HG03469 (cell line): ENCODE measurements at regions not wholly inside any gene's neighbourhood (a gene's known extent, or its start where the extent isn't known, plus 50 kb on each side); places are given as distances from the start of the nearest gene placed in this dataset.

ENCODE experiments used
- ATAC-seq: cut with Tn5 transposase; IDR thresholded peaks from one replicate; pipeline ENCODE4 v1.9.1; 2021; ENCODE audit warnings: mild to moderate bottlenecking, moderate library complexity, moderate number of reproducible peaks; ENCODE audit not compliant: unreplicated experiment

DNA sequence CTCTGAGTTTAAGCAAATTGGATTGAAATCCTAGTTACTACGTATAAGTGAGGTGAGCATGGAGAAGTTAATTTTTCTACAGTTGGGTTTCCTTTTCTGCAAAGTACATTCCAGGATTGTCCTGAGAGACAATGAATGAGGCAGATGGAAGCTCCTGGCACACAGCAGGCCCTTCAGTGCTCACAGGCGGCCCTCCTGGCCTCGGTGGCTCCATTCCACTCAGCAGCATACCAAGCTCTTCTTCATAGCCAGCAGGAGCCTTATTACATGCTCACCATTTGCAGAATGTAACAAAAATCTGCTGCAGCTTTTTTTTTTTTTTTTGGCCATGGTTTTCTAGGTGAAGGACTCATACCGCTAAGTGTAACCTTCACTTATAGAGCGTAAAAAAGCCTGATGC lies 113.2 kb upstream of the FAM9B start:
- no peak for ATAC-seq

DNA sequence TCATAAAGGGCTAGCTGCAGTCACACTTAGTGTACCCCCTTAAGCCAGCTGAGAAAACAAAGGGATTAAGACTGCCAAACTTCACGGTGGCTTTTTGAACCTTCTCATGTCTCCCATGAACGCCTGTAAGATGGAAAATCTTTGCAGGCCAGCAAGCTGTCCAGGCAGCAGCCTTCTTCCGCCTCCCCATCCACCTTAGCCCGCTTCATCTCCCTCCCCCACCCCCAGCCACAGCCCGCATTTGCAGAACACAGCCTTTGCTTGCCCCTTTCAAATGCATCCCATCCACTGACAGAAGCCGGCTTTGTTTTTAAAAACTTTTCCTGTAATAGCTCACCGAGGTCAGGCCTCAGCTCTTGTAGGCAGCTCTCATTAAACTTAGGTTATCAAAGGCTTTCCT lies 113.8 kb upstream of the FAM9B start:
- ATAC-seq: no peak

DNA sequence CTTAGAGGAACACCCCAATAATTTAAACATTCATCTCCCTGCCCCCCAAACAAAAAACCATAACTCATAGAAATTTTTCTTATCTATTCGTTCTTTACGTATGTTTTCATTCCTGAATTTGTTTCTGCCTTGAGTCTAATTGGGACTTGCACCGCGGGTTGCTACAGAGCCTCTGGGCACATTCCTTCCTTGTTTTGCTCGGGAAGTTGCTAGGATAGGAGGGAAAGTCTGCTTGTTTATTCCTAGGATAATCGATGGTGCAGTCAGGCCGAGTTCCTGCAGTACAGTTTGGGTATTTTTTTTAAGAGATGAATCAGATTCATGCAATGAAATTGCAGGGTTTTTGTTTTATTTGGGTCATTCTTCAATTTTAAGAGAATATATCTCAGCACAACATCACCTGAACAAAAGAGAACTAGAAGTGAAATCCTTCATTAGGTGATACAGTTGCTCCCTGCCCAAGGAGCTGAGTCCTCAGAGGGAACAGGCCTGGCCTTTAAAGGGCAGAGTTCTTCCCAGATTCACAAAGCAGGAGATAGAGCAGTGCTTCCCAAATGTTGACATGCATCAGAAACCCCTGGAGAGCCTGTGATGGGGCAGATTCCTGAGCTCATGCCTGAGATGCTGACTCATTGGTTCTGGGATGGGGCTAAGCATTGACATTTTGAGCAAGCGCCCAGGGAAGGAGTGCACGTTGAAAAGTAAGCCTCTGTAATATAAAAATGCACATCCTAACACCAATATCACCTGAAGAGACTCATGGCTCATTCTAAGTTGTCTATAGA lies 114.9 kb upstream of the FAM9B start:
- ATAC-seq: no peak

DNA sequence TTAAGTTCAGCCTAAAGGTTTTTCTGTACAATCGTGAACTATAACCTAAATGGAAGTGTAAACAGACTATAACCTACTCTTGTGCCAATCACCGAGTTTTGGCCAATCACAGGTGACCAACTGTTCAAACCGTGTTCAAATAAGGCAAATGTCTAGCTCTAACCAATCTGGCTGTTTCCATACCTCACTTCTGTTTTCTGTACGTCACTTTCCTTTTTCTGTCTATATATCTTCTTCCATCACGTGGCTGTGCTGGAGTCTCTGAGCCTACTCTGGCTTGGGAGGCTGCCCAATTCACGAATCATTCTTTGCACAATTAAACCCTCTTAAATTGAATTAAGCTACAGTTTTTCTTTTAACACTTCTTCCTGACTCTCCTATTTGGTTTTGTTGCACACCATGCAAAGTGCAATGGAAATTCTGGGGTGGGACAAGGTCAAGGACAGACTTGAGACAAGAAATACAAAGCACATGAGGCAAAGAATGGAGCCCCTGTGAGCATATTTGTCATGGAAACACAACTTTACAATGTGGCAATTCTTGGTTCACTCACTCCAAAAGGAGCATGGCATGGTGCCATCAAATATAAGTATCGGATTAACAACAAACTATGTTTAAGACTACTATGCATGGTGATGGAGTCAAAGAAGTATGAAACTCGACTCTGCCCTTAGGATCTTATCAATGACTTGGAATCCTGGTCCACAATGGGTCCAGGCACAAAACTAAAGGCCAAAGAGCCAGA lies 115.7 kb upstream of the FAM9B start:
- no peak for ATAC-seq

DNA sequence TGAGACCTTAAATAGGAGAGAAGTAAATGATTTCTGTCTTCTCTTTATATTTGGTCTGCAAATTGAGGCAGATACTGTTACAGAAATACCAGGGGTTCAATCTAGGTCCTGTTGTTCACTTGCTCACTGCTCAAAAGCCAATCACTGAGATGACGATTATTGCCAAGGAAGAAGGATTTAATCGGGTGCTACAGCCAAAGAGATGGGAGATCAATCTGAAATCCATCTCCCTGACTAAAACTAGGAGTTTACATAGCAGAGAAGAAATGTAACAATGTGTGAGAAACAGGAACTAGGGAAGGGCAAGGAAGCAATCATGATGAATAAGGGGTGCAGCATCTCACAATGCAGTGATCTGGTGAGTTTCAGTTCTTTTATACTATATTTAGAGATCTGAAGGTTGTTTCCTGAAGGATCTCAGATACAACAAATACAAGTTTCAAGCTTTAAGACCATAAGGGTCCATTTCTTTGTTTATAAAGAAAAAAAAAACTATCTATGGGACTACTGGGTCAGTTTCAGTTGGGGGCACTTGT lies 117.9 kb upstream of the FAM9B start:
- ATAC-seq: no peak

DNA sequence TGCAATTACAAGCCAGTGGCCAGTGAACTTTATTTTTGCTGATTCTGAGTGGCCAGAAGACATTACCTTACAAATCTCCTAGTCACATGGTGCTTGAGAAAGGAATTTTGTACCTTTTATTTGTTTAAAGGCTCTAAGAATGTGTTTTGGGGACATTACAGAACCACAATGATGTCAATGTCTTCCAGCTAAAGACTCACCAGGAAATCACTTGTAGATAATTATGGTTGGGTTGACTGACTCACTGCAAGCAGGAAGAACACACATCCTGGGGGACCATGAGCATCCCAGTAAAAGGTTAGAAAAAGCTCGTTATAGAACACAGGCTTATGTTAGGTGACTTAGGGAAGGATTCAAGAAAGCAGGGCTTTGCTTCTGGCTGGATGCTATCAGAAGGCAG lies 119.4 kb upstream of the FAM9B start:
- no peak for ATAC-seq

DNA sequence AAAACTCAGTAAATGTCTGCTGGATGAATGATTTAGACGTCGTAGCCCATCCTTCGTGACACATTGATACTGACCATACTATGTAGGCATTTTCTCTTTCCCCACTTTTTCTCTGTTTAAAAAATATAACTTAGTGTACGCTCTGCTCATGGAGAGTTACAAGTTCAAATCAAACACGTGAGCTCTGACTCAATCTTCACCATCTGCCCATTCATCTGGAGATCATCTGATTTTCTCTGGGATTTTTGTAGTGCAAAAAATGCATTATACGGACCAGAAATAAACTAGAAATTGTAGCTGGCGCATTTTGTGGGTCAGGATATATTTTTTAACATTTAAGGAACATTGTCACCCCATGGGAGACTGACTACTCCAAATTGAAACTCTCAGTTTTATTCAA lies 124.7 kb upstream of the FAM9B start:
- ATAC-seq: no peak

DNA sequence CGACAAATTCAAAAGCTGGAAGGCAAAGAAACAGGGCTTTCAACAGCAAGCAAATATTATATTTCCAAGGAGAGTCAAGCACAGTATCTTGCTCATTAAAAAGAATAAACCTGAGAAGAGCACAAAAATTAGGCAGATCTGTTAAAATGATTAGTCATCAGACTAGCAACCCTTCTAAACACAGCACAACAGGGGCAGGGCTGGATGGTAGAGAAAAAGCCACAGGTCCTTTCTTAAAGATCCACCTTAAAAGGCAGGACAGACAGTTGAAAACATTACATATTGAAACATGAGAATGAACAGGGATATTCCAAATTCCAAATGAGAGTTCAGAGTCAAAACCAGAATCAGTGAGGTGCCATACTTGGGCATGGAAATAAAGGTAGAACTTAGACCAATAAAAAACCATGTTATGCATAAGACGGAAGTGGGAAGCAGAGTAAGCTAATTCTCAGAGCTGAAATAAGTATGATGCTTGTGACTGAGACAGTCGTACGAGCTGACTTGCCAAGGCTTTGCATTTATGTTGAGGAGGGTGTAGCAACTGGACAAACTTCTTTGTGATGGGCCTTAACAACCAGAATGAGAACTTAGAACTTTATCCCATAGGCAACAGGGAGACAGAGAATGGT lies 126.9 kb upstream of the FAM9B start:
- ATAC-seq: no peak

DNA sequence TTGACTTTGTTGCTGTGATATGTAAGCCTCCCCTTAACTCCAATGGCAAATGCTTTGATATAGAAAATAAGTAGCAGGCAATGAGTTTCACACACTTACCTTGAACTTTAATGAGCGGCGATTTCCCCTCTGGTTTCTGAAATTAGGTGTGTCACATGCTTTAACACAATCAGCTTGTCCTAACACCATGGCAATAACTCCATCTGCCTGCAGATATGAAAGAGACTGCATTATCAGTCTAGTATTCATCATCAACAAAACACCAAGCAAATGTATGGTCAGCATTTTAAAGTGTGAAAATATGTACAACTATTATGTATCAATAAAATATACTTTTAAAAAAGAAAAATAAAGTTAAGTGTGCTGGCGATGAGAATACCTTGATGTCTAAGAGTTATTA lies 128.8 kb upstream of the FAM9B start:
- no peak for ATAC-seq

DNA sequence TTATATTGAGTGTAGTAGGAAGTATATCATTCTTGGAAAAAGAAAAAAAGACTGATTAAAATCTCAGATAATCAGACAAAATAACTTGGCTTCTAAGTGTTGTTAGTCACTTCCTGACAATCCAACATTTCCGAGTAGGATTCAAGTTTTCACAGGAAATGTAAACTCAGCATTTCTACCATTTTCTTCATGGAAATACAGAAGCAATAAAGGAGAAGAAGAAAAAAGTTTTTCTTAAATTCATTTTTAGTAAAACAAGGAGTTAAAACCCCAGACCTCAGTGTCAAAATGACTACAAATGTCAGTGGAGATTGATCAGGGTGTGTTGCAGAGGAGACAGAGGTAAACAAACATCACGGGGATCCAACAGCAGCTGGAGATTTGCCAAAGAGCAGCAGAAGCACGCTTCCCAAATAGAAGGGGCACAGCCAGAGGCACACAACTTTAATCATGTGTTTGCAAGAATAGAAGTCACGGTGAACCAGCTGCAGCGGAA lies 129.3 kb upstream of the FAM9B start:
- ATAC-seq: no peak

DNA sequence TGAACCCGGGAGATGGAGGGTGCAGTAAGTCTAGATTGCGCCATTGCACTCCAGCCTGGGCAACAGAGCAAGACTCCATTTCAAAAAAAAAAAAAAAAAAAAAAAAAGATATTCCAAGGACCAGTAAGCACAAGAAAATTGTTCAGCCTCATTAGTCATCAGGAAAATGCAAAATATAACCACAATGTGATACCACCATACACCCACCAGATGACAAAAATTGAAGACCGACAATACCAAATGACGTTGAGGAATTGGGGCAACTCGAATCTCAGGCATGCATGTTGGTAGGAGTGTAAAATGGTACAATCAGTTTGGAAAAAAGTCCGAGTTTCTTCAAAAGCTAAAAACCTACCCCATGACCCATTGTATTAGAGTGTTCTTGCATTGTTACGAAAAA lies 130.2 kb upstream of the FAM9B start:
- no peak for ATAC-seq

DNA sequence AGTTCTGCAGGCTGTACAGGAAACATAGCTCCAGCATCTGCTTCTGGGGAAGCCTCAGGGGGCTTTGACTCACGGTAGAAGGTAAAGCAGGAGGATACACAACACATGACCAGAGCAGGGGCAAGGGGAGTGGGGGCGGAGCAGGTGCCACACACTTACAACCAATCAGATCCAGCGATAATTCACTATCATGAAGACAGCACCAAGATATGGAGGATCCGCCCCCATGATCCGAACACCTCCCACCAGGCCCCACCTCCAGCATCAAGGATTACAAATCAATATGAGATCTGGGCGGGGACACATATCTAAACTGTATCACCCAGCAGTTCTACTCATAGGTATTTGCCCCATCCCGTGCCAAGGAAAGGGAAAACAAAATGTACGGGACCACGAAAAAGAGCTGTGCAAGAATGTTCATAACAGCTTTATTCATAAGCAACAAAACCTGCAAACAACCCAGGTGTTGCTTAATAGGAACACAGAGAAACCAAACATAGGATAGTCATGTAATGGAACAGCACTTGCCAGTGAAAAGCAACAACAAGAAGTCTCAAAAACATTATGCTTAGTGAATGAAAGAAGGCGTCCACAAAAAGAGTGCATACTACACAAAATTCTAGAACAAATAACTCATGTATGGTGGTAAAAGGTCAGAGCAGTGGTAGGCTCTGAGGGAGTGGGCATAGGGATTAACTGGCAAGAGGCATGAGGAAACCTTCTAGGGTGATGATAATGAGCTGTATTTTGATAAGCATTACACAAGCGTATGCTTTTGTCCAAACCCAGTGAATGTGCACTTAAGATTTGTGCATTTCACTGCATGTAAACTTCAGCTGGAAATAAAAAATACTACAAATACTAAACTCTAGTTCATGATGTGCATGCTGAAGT lies 130.9 kb upstream of the FAM9B start:
- ATAC-seq: no peak

DNA sequence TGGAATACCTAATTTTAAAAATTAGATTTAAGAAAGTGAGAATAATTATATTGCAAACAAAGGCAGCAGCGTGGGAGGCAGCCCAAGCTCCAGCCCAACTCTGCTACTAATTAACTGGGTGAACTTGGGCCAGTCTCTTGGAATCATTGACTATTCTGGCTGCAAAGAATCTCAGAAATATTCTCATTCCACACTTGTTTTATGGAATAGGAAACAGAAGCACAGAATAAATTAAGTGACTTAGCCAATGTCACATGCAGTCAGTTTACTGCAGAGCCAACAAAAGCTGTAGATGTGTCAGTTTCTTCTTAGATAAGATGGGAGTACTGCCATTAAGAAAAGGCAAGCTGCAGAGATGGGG lies 132.6 kb upstream of the FAM9B start:
- no peak for ATAC-seq

DNA sequence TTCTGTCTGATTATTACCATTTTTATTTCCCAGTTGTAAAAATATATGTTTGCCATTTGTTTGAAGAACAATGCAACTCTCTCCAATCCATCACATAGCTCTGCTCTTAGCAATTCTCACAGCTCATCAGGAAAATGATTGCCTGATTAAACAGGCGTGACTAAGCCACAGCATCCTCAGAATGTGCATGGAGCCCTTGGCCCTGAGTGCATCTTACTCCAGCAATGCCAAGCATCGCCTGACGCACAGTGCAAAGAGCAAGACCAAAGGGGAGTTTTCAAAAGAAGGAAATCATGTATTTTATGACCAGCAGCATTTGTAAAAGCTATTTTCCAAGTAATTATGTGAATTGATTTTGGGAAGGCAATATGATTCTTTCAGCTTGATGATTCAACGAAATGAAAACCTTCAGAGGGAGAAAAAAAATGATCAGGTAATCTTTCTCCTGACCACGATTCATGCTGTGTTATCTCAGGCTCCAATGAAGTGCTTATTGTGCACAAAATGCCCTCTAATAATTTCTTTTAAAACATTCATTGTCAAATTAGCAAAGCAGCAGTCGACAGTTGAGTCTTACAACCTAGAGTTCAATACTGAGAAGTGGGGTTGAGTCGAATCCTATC lies 138.0 kb upstream of the FAM9B start:
- ATAC-seq: no peak

DNA sequence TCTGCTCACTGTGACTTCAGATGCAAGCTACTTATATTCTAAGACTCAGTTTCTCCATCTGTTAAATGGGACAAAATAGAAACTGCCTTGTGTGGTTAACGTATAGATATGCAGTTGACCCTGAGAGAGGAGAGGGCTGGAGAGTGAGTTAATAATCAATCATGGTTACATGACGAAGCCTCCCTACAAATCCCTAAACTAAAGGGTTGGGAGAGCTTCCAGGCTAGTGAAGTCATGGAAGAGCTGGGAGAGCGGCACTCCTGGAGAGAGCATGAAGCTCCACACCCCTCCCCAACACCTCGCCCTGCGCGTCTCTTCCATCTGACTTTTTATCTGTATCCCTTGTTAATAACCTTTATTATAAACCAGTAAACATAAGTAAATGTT lies 138.5 kb upstream of the FAM9B start:
- ATAC-seq: no peak

DNA sequence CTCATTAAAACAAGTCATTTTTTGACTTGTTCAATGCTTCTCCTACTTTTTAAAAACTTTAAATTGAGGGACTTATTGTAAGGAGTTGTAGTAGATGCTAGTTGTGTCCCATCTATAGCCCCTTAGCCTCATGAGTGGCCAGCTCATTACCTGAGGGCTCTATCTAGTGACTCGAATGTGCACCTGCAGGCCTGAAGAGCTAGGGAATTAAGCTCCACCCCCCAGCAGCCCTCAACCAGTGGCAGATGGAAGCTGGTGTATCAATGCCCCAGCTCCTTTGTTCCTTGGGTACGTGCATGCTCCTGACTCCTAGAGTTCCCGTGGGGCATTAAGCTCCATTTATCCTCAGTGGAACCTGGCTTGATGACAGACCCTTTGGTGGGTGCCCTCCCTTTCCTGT lies 146.7 kb upstream of the FAM9B start:
- ATAC-seq: no peak

DNA sequence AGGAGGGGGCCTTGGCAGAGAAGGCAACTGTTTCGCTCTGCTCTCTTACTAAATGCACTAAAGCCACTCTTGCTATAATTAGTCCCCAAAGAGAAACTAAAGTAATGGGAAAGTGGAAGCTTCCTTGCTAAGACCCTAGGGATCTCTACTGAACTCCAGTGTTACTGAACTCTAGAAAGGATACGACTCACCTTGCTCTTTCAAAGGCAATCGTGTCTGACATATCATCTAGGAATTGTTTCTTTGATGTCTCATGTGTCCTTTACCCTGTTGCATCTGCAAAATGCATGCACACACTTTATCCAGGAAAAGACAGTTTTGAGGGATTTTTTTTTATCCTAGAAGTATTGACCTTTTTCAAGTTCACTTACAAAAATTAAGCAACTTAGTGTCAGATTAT lies 148.1 kb upstream of the FAM9B start:
- no peak for ATAC-seq

DNA sequence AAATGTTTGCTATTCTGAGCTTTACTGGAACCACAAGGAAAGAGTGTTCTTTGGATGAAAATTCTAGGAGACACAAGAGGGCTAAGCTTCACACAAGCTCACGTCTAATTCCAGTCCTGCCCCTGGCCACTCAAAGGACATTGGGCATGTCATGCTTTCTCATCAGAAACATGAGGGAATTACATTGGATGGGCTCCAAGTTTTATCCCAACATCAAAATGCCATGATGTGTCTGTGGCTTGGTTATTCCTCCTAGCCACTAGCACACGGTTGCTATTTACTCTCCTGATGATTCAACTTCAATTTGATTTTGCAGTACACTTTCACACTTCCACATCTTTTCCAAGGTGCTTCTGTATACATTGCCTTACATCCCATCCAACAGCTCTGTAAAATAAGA lies 149.6 kb upstream of the FAM9B start:
- no peak for ATAC-seq

DNA sequence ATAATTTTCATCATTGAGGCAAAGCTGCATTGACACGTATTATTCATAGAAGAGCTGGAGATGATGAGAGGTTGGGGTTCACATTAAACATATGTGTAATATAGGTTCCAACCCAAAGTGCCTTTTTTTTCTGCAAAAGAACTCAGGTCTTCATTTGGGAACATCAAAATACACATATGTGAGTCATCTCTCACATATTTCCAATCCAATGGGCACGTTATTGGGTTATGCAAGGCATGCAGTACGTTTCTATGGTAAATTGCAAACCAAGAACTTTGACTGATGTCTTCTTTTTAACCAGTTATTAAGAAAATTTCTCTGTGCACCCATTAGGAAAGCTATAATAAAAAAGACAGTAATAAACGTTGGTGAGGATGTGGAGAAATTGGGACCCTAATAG lies 150.3 kb upstream of the FAM9B start:
- no peak for ATAC-seq

DNA sequence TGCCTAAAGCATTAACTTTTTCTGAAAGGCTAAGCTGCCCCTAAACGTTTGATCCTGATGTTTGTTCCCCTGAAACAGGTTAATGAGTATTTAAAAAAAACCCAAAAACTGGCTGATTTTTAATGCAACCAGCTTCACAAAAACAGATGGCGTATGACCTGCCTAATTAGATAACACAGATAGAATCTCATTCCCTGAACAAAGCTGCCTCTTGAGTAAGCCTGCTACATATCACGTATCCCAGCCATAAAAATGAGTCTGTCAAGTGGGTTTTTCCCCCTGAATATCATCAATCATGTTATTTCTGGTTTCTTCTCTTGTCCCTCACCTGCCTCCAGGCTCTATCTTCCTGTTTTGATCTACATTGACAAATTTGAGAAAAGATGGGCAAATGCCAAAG lies 154.2 kb upstream of the FAM9B start:
- no peak for ATAC-seq
